ENCODE measurements at regions not wholly inside any gene's neighbourhood (a gene's known extent, or its start where the extent isn't known, plus 50 kb on each side); places are given as distances from the start of the nearest gene placed in this dataset.

GRCh38 chr1:185373813-185374529 is 56.9 kb upstream of the IVNS1ABP start:
- H3K4me3 ChIP-seq (ENCODE audit: control insufficient read depth in 1 of 7, extremely low read depth in 1 of 7, insufficient read depth in 4 of 7, low read depth in 2 of 7, low read length in 6 of 7): no peak overlapping the region
- POLR2A ChIA-PET: no interaction called here
- peaks cover 0 to 15% (median under 1%) of the 10 kb centered on the region in 4 experiments for H3K4me1 ChIP-seq (ENCODE audit: control extremely low read depth in 1 of 4, control insufficient read depth in 4 of 4, insufficient read depth in 4 of 4, low read length in 3 of 4)
- H3K9me3 ChIP-seq (ENCODE audit: control extremely low read depth in 1 of 5, control insufficient read depth in 4 of 5, insufficient read depth in 2 of 5, low read depth in 1 of 5, low read length in 4 of 5): no peaks in the 10 kb centered on the region
- no peaks in the 10 kb centered on the region for H3K27me3 ChIP-seq (replicated peaks in 2 of 5; ENCODE audit: control insufficient read depth in 4 of 5, insufficient read depth in 5 of 5, low read length in 4 of 5)
- H3K36me3 ChIP-seq (ENCODE audit: control insufficient read depth in 4 of 4, insufficient read depth in 4 of 4, low read length in 3 of 4): no peaks in the 10 kb centered on the region
- peak in 2 of 3 donors; percentile 16 to 23 for DNase-seq
- WGBS (ENCODE audit: insufficient coverage): 90% methylated on average over 3 of the region's 4 CpGs
- CTCF ChIA-PET: no interaction called here
- H3K27ac ChIP-seq (ENCODE audit: insufficient read depth in 1 of 2, low read depth in 1 of 2, low read length in 2 of 2, poor library complexity in 1 of 2, severe bottlenecking in 2 of 2): no peak overlapping the region

GRCh38 chr1:185369786-185370185 is 52.7 kb upstream of the IVNS1ABP start:
- no peak for DNase-seq
- WGBS (ENCODE audit: insufficient coverage): 100% methylated on average over 4 of the region's 4 CpGs
- Histone ChIP-seq H3K4me3 (ENCODE audit: control insufficient read depth in 1 of 7, extremely low read depth in 1 of 7, insufficient read depth in 4 of 7, low read depth in 2 of 7, low read length in 6 of 7) (no peak overlapping the region), H3K27ac (ENCODE audit: insufficient read depth in 1 of 2, low read depth in 1 of 2, low read length in 2 of 2, poor library complexity in 1 of 2, severe bottlenecking in 2 of 2) (no peak overlapping the region), H3K36me3 (ENCODE audit: control insufficient read depth in 4 of 4, insufficient read depth in 4 of 4, low read length in 3 of 4) (no peaks in the 10 kb centered on the region), H3K4me1 (ENCODE audit: control extremely low read depth in 1 of 4, control insufficient read depth in 4 of 4, insufficient read depth in 4 of 4, low read length in 3 of 4) (peaks cover 0 to 7% (median under 1%) of the 10 kb centered on the region in 4 experiments), H3K27me3 (replicated peaks in 2 of 5; ENCODE audit: control insufficient read depth in 4 of 5, insufficient read depth in 5 of 5, low read length in 4 of 5) (no peaks in the 10 kb centered on the region), H3K9me3 (ENCODE audit: control extremely low read depth in 1 of 5, control insufficient read depth in 4 of 5, insufficient read depth in 2 of 5, low read depth in 1 of 5, low read length in 4 of 5) (no peaks in the 10 kb centered on the region)
- ChIA-PET POLR2A (no interaction called here), CTCF (no interaction called here)

- CTCF ChIA-PET: no interaction called here
- DNase-seq: no peak
- peaks cover 0 to 6% (median under 1%) of the 10 kb centered on the region in 4 experiments for H3K4me1 ChIP-seq (ENCODE audit: control extremely low read depth in 1 of 4, control insufficient read depth in 4 of 4, insufficient read depth in 4 of 4, low read length in 3 of 4)
- no peak overlapping the region for H3K27ac ChIP-seq (ENCODE audit: insufficient read depth in 1 of 2, low read depth in 1 of 2, low read length in 2 of 2, poor library complexity in 1 of 2, severe bottlenecking in 2 of 2)
- no peaks in the 10 kb centered on the region for H3K36me3 ChIP-seq (ENCODE audit: control insufficient read depth in 4 of 4, insufficient read depth in 4 of 4, low read length in 3 of 4)
- no peaks in the 10 kb centered on the region for H3K9me3 ChIP-seq (ENCODE audit: control extremely low read depth in 1 of 5, control insufficient read depth in 4 of 5, insufficient read depth in 2 of 5, low read depth in 1 of 5, low read length in 4 of 5)
- H3K27me3 ChIP-seq (replicated peaks in 2 of 5; ENCODE audit: control insufficient read depth in 4 of 5, insufficient read depth in 5 of 5, low read length in 4 of 5): no peaks in the 10 kb centered on the region
- POLR2A ChIA-PET: no interaction called here
- H3K4me3 ChIP-seq (ENCODE audit: control insufficient read depth in 1 of 7, extremely low read depth in 1 of 7, insufficient read depth in 4 of 7, low read depth in 2 of 7, low read length in 6 of 7): no peak overlapping the region
- WGBS (ENCODE audit: insufficient coverage): 94% methylated on average over 1 of the region's 1 CpG
These were observed 52.0 kb upstream of the IVNS1ABP start for GRCh38 chr1:185368913-185369491.

GRCh38 chr1:185368313-185368855 is 51.3 kb upstream of the IVNS1ABP start:
- no peak for DNase-seq
- no peaks in the 10 kb centered on the region for H3K9me3 ChIP-seq (ENCODE audit: control extremely low read depth in 1 of 5, control insufficient read depth in 4 of 5, insufficient read depth in 2 of 5, low read depth in 1 of 5, low read length in 4 of 5)
- H3K4me1 ChIP-seq (ENCODE audit: control extremely low read depth in 1 of 4, control insufficient read depth in 4 of 4, insufficient read depth in 4 of 4, low read length in 3 of 4): no peaks in the 10 kb centered on the region
- no peak overlapping the region for H3K4me3 ChIP-seq (ENCODE audit: control insufficient read depth in 1 of 7, extremely low read depth in 1 of 7, insufficient read depth in 4 of 7, low read depth in 2 of 7, low read length in 6 of 7)
- H3K36me3 ChIP-seq (ENCODE audit: control insufficient read depth in 4 of 4, insufficient read depth in 4 of 4, low read length in 3 of 4): no peaks in the 10 kb centered on the region
- no peak overlapping the region for H3K27ac ChIP-seq (ENCODE audit: insufficient read depth in 1 of 2, low read depth in 1 of 2, low read length in 2 of 2, poor library complexity in 1 of 2, severe bottlenecking in 2 of 2)
- WGBS (ENCODE audit: insufficient coverage): 100% methylated on average over 1 of the region's 3 CpGs
- ChIA-PET CTCF (no interaction called here), POLR2A (no interaction called here)
- no peaks in the 10 kb centered on the region for H3K27me3 ChIP-seq (replicated peaks in 2 of 5; ENCODE audit: control insufficient read depth in 4 of 5, insufficient read depth in 5 of 5, low read length in 4 of 5)

- CTCF ChIA-PET: no interaction called here
- POLR2A ChIA-PET: no interaction called here
- 100% methylated on average over 4 of the region's 6 CpGs for WGBS (ENCODE audit: insufficient coverage)
- DNase-seq: no peak
- Histone ChIP-seq H3K27me3 (replicated peaks in 2 of 5; ENCODE audit: control insufficient read depth in 4 of 5, insufficient read depth in 5 of 5, low read length in 4 of 5) (no peaks in the 10 kb centered on the region), H3K27ac (ENCODE audit: insufficient read depth in 1 of 2, low read depth in 1 of 2, low read length in 2 of 2, poor library complexity in 1 of 2, severe bottlenecking in 2 of 2) (no peak overlapping the region), H3K36me3 (ENCODE audit: control insufficient read depth in 4 of 4, insufficient read depth in 4 of 4, low read length in 3 of 4) (no peaks in the 10 kb centered on the region), H3K9me3 (ENCODE audit: control extremely low read depth in 1 of 5, control insufficient read depth in 4 of 5, insufficient read depth in 2 of 5, low read depth in 1 of 5, low read length in 4 of 5) (no peaks in the 10 kb centered on the region), H3K4me1 (ENCODE audit: control extremely low read depth in 1 of 4, control insufficient read depth in 4 of 4, insufficient read depth in 4 of 4, low read length in 3 of 4) (no peaks in the 10 kb centered on the region), H3K4me3 (ENCODE audit: control insufficient read depth in 1 of 7, extremely low read depth in 1 of 7, insufficient read depth in 4 of 7, low read depth in 2 of 7, low read length in 6 of 7) (no peak overlapping the region)
These were observed 50.2 kb upstream of the IVNS1ABP start for GRCh38 chr1:185367218-185367617.
